GM12873 (cell line): ENCODE measurements at regions not wholly inside any gene's neighbourhood (a gene's known extent, or its start where the extent isn't known, plus 50 kb on each side); places are given as distances from the start of the nearest gene placed in this dataset.

Experiments
- CTCF ChIP-seq: IDR thresholded peaks from 2 replicates; pipeline ENCODE4 v1.5.1; 2012; ENCODE audit warnings: low read depth, mild to moderate bottlenecking, moderate library complexity, low read length, control low read depth; ENCODE audit not compliant: insufficient read depth; ENCODE audit errors: missing control alignments

GRCh38 chr5:79864364-79864763 is 126.7 kb downstream of the MTX3 start:
- no peak for TF ChIP-seq CTCF

GRCh38 chr5:79859588-79859987 is 131.5 kb downstream of the MTX3 start:
- TF ChIP-seq CTCF = no peak

- no peak for TF ChIP-seq CTCF
Observed at GRCh38 chr5:79858410-79858723, 132.7 kb downstream of the MTX3 start.

GRCh38 chr5:79857714-79858409 is 133.2 kb downstream of the MTX3 start:
- TF ChIP-seq CTCF = peak; percentile 97

GRCh38 chr5:79856456-79857055 is 134.5 kb downstream of the MTX3 start:
- no peak for TF ChIP-seq CTCF

- peak; percentile 4 for TF ChIP-seq CTCF
Observed at GRCh38 chr5:79853676-79854418, 137.2 kb downstream of the MTX3 start.

DNA sequence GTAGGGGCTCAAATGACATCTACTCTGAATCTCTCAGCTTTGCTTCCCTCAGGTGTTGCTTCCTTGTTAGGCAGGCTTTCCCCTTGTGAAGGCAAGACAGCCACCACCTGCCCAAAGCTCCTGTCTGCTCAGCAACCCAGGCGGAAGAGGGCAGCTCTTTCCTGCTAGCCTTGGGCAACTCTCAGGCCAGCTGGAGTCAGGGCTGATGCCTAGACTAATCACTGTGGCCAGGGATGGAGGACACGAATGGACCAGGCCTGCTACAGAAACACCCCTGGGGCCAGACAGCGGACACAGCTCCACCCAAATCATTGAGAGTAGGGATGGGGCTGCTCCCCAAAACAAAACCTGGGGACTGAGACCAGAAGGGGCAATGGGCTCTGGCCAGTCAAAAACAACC is 138.0 kb downstream of the MTX3 start:
- no peak for TF ChIP-seq CTCF
